GM23248 (cell line): ENCODE measurements at regions not wholly inside any gene's neighbourhood (a gene's known extent, or its start where the extent isn't known, plus 50 kb on each side); places are given as distances from the start of the nearest gene placed in this dataset.

Experiments
- DNase-seq: peaks from one replicate; pipeline ENCODE4 v3.0.0-alpha.2; 2015
- H2AFZ ChIP-seq: fragments of 200-600 bp; sonication (generic); 2 replicates; pipeline ENCODE4 v1.6.1; 2016; ENCODE audit warnings: antibody characterized with exemption
- H3F3A ChIP-seq: fragments of 200-600 bp; sonication (generic); 2 replicates; pipeline ENCODE4 v1.6.1; 2016; ENCODE audit warnings: mild to moderate bottlenecking, antibody characterized with exemption, mixed run types; ENCODE audit not compliant: insufficient read depth
- H3K27ac ChIP-seq: fragments of 200-600 bp; sonication (generic); 2 replicates; pipeline ENCODE4 v1.5.1; 2016; ENCODE audit warnings: mild to moderate bottlenecking
- H3K27me3 ChIP-seq: fragments of 200-600 bp; sonication (generic); replicated peaks from 2 replicates; pipeline ENCODE4 v1.6.1; 2016; ENCODE audit warnings: mild to moderate bottlenecking; ENCODE audit not compliant: insufficient read depth
- H3K36me3 ChIP-seq: fragments of 200-600 bp; sonication (generic); 2 replicates; pipeline ENCODE4 v1.6.1; 2016; ENCODE audit warnings: low read depth, mild to moderate bottlenecking
- H3K4me1 ChIP-seq: fragments of 200-600 bp; sonication (generic); 2 replicates; pipeline ENCODE4 v1.6.1; 2016; ENCODE audit warnings: mild to moderate bottlenecking; ENCODE audit not compliant: insufficient read depth
- H3K4me2 ChIP-seq: fragments of 200-600 bp; sonication (generic); one replicate; pipeline ENCODE4 v1.6.1; 2016; ENCODE audit warnings: mild to moderate bottlenecking; ENCODE audit not compliant: unreplicated experiment
- H3K4me3 ChIP-seq: fragments of 200-600 bp; sonication (generic); 2 replicates; pipeline ENCODE4 v1.5.1; 2016; ENCODE audit warnings: mild to moderate bottlenecking
- H3K79me2 ChIP-seq: fragments of 200-600 bp; sonication (generic); 2 replicates; pipeline ENCODE4 v1.6.1; 2016; ENCODE audit warnings: mild to moderate bottlenecking; ENCODE audit not compliant: insufficient read depth
- H3K9ac ChIP-seq: fragments of 200-600 bp; sonication (generic); 2 replicates; pipeline ENCODE4 v1.6.1; 2016; ENCODE audit warnings: mild to moderate bottlenecking
- H3K9me2 ChIP-seq: fragments of 200-600 bp; sonication (generic); 2 replicates; pipeline ENCODE4 v1.6.1; 2016; ENCODE audit warnings: mixed run types, mild to moderate bottlenecking, moderate library complexity; ENCODE audit not compliant: insufficient read depth
- H3K9me3 ChIP-seq: fragments of 200-600 bp; sonication (generic); one replicate; pipeline ENCODE4 v1.6.1; 2017; ENCODE audit warnings: low read depth
- H4K20me1 ChIP-seq: fragments of 200-600 bp; sonication (generic); 2 replicates; pipeline ENCODE4 v1.6.0; 2016; ENCODE audit not compliant: insufficient read depth
- EZH2 ChIP-seq: fragments of 200-600 bp; sonication (generic); IDR thresholded peaks from 2 replicates; pipeline ENCODE4 v1.6.1; 2018; ENCODE audit warnings: antibody characterized with exemption, mild to moderate bottlenecking; ENCODE audit not compliant: insufficient read depth, poor library complexity, severe bottlenecking
- EZH2phosphoT487 ChIP-seq: fragments of 200-600 bp; sonication (generic); IDR thresholded peaks from 2 replicates; pipeline ENCODE4 v1.6.1; 2018; ENCODE audit warnings: antibody characterized with exemption, moderate library complexity, mild to moderate bottlenecking, low read depth; ENCODE audit not compliant: insufficient read depth
- WGBS, 2 experiments: methylation state at CpG; one replicate each; pipeline ENCODE4 v1.1.6; 2015 to 2017; ENCODE audit warnings: low lambda C conversion rate in 2 of 2, low coverage in 1 of 2; ENCODE audit errors: missing lambda C conversion rate in 2 of 2; 5-methylcytosine and 5-hydroxymethylcytosine counted together
- in situ Hi-C: fragments of 300-500 bp; cut with MboI; formaldehyde crosslinking; loops from 2 replicates; pipeline ENCODE4 v1.15.0; 2020

DNA sequence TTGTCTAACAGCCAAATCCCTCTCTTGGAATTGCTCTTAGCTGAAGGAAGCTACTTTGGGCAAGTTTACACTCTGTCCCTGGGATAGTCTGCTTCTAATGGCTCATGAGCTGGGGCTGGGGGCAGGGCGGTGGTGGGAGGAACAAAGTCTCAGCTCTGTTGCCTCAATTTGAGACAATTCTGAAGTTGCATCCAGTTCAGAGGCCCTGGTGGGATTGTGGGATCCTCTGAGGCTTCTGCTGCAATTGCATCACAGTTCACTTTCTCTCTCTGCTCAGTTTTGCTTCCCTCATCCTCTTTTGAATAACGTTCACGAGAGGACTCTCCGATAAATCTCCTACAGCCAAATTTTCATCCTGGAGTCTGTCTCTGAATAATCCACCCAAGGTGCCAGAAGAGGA is 440.6 kb upstream of the SLC35B3 start:
- Histone ChIP-seq H3K9ac (no peak overlapping the region), H3K36me3 (no peaks in the 10 kb centered on the region), H3K27ac (no peak overlapping the region), H3K79me2 (no peaks in the 10 kb centered on the region), H2AFZ (no peak overlapping the region), H3F3A (no peaks in the 10 kb centered on the region), H3K4me1 (no peaks in the 10 kb centered on the region), H3K4me2 (no peak overlapping the region), H3K27me3 (no peaks in the 10 kb centered on the region), H3K9me2 (no peaks in the 10 kb centered on the region), H3K9me3 (no peaks in the 10 kb centered on the region), H3K4me3 (no peak overlapping the region), H4K20me1 (no peaks in the 10 kb centered on the region)
- no peak for DNase-seq
- no peak for TF ChIP-seq EZH2
- no peak for TF ChIP-seq EZH2phosphoT487
- in situ Hi-C loops = no loop called here
- 54 to 57% methylated on average over 4 of the region's 4 CpGs for WGBS, 2 experiments

DNA sequence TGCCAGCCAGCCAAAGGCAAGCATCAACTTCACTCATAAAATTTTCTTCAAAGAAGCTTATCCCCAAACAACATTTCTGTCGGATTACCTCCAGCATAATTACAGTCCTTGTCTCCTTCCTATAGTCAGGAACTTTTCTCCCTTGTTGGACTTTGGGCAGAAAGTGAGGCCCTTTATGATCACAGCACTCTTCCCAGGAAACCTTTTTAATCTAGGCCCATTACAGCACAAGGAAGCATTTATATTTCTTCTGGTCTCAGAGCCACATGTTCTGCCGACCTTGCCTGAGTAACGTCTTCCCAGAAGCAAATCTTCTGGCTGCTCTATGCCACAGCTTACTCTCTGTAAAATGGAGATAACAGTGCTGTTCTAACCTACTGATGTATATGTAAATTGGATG is 437.2 kb upstream of the SLC35B3 start:
- Histone ChIP-seq H3K27me3 (no peaks in the 10 kb centered on the region), H3K4me3 (no peak overlapping the region), H3F3A (no peaks in the 10 kb centered on the region), H3K4me2 (no peak overlapping the region), H3K36me3 (no peaks in the 10 kb centered on the region), H3K9ac (no peak overlapping the region), H4K20me1 (no peaks in the 10 kb centered on the region), H3K27ac (no peak overlapping the region), H3K9me2 (no peaks in the 10 kb centered on the region), H3K79me2 (no peaks in the 10 kb centered on the region), H3K9me3 (no peaks in the 10 kb centered on the region), H3K4me1 (no peaks in the 10 kb centered on the region), H2AFZ (no peak overlapping the region)
- DNase-seq = no peak
- no peak for TF ChIP-seq EZH2
- TF ChIP-seq EZH2phosphoT487 = no peak
- 42 to 47% methylated on average over 3 of the region's 3 CpGs for WGBS, 2 experiments
- in situ Hi-C loops = no loop called here

DNA sequence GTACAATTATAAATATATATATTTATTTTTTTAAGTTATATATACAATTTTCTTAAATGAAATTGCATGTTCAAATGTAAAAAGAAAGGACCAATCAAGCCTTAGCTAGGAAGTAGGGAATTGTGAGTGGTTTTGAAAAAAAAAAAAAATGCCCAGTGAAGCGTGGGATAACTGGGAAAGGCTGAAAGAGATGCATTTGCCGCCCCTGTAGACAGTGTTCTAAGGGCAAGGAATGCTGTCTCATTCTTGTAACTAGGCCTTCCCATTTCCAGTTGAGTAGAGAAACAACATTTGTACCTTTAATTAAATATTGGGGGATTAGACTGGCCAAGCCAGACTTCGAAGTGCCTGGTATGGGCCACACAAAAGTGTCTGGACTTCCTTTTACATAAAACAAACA is 430.1 kb upstream of the SLC35B3 start:
- Histone ChIP-seq H3K27me3 (no peaks in the 10 kb centered on the region), H3K9me2 (no peaks in the 10 kb centered on the region), H3K4me2 (no peak overlapping the region), H3K9me3 (no peaks in the 10 kb centered on the region), H3K36me3 (no peaks in the 10 kb centered on the region), H4K20me1 (no peaks in the 10 kb centered on the region), H3F3A (no peaks in the 10 kb centered on the region), H3K79me2 (no peaks in the 10 kb centered on the region), H3K4me1 (no peaks in the 10 kb centered on the region), H3K27ac (no peak overlapping the region), H3K4me3 (no peak overlapping the region), H2AFZ (no peak overlapping the region), H3K9ac (no peak overlapping the region)
- in situ Hi-C loops = no loop called here
- no peak for DNase-seq
- TF ChIP-seq EZH2phosphoT487 (no peak), EZH2 (no peak)
- 21 to 23% methylated on average over 3 of the region's 3 CpGs for WGBS, 2 experiments

DNA sequence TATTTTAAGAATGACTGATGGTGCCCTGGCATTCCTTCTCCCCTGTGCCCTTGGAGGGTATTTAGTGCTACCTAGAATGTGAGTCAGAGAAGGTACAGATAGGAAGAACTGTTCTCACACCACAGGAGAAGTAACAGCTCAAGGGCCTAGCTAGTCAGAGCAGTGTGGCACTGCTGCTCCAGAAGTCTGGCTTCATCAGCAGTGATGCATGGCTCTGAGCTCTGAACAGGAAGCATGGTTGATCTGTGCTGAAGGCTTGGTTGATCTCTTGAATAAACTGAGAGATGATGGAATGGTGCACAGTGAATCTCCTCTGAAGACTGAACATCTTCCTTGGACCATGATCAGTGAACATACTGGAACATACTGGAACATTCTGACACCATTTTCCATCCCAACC is 425.3 kb upstream of the SLC35B3 start:
- Histone ChIP-seq H3K79me2 (no peaks in the 10 kb centered on the region), H3K4me1 (no peaks in the 10 kb centered on the region), H2AFZ (no peak overlapping the region), H3K9me3 (no peaks in the 10 kb centered on the region), H3K9ac (no peak overlapping the region), H3K27ac (no peak overlapping the region), H3K27me3 (no peaks in the 10 kb centered on the region), H3K9me2 (no peaks in the 10 kb centered on the region), H4K20me1 (no peaks in the 10 kb centered on the region), H3K36me3 (no peaks in the 10 kb centered on the region), H3K4me3 (no peak overlapping the region), H3K4me2 (no peak overlapping the region), H3F3A (no peaks in the 10 kb centered on the region)
- DNase-seq = no peak
- in situ Hi-C loops = no loop called here
- no peak for TF ChIP-seq EZH2

DNA sequence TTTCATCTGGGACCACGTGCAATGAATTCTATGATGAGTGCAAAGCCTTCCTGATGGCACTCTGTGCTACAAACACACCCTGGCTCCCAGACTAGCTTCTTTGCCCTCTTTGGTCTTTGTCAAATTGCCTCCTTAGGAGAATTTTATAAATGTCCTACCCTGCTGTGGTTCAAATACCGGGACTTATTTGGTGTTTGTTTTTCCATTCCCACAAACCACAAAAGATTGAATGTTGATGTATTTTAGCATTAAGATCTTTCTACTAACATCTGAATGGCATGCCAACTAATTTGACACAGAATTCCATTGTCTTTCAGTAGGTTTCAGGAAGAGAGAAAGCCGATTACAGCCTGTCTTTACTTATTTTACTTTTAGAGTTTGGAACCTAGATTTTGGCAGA is 424.2 kb upstream of the SLC35B3 start:
- Histone ChIP-seq H3K79me2 (no peaks in the 10 kb centered on the region), H3K9ac (no peak overlapping the region), H4K20me1 (no peaks in the 10 kb centered on the region), H3K4me3 (no peak overlapping the region), H3F3A (no peaks in the 10 kb centered on the region), H3K27me3 (no peaks in the 10 kb centered on the region), H3K9me3 (no peaks in the 10 kb centered on the region), H3K36me3 (no peaks in the 10 kb centered on the region), H2AFZ (no peak overlapping the region), H3K9me2 (no peaks in the 10 kb centered on the region), H3K27ac (no peak overlapping the region), H3K4me1 (no peaks in the 10 kb centered on the region), H3K4me2 (no peak overlapping the region)
- in situ Hi-C loops = no loop called here
- DNase-seq = no peak
- 6 to 10% methylated on average over 3 of the region's 3 CpGs for WGBS, 2 experiments
- TF ChIP-seq EZH2phosphoT487 (no peak), EZH2 (no peak)
